ENCODE measurements at regions not wholly inside any gene's neighbourhood (a gene's known extent, or its start where the extent isn't known, plus 50 kb on each side); places are given as distances from the start of the nearest gene placed in this dataset.

DNA sequence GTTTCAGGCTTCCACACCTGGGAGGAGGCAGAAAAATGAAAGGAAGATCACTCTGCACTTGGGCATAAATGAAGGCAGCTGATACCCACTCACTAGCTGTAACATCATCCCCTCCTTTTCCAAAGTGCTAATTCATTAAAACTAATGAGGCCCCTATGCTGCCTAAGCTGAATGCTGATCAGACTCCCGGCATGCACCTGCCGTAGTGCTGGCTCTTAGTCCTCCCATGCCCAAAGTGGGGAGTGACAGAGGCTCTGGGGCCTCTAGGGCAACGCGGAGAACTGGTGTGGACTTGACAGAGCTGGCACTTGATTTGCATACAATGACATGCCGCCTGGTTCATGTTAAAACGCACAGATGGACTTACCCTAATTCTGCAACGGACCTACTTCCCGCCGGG is 96.5 kb upstream of the NCAM1 start:
- Histone ChIP-seq H3K4me3 (no peak overlapping the region), H3K27me3 (no peaks in the 10 kb centered on the region), H3K36me3 (no peaks in the 10 kb centered on the region), H3K9me3 (peaks cover 0 to 24% (median 0%) of the 10 kb centered on the region in 3 donors), H3K4me1 (no peaks in the 10 kb centered on the region), H3K27ac (no peak overlapping the region)
- TF ChIP-seq, protein P1, sequence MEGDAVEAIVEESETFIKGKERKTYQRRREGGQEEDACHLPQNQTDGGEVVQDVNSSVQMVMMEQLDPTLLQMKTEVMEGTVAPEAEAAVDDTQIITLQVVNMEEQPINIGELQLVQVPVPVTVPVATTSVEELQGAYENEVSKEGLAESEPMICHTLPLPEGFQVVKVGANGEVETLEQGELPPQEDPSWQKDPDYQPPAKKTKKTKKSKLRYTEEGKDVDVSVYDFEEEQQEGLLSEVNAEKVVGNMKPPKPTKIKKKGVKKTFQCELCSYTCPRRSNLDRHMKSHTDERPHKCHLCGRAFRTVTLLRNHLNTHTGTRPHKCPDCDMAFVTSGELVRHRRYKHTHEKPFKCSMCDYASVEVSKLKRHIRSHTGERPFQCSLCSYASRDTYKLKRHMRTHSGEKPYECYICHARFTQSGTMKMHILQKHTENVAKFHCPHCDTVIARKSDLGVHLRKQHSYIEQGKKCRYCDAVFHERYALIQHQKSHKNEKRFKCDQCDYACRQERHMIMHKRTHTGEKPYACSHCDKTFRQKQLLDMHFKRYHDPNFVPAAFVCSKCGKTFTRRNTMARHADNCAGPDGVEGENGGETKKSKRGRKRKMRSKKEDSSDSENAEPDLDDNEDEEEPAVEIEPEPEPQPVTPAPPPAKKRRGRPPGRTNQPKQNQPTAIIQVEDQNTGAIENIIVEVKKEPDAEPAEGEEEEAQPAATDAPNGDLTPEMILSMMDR (IDR thresholded peaks at IDR 0.05), result no peak
- no peak for TF ChIP-seq EP300 (IDR thresholded peaks at IDR 0.05)
- WGBS, 2 donors (ENCODE audit: low coverage in 1 of 2), result 89 to 92% methylated on average over 5 to 7 of the region's 9 CpGs
- ATAC-seq, result no peak

DNA sequence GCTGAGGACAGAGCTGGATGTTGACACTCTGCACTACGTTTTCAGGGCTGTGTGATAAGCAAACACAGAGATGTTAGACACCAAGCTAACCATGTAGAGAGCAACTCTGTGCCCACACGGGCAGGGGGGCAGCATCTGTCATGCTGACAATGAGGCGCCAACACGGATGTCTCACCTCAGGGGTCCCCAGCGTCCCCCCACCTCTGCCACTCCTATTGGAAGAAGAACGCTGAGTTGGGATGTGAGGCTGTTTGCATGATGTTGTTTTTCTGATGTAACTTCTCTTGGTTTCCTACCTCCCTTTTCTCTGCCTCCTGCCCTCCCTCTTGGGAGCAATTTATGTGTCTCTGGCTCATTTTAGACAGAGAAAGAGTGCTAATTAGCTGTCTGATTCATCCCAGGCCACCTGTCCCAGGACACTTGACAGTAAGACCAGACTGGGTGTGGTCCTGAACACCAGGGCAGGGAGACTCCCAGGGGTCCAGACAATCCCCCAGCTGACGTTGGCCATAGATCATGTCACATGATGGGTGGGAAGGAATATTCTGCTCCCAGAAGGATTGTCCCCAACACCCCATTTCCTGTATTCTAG is 89.2 kb upstream of the NCAM1 start:
- Histone ChIP-seq H3K27me3 (no peaks in the 10 kb centered on the region), H3K4me1 (no peaks in the 10 kb centered on the region), H3K9me3 (no peaks in the 10 kb centered on the region), H3K4me3 (no peak overlapping the region), H3K36me3 (no peaks in the 10 kb centered on the region), H3K27ac (no peak overlapping the region)
- 49 to 51% methylated on average over 7 of the region's 7 CpGs for WGBS, 2 donors (ENCODE audit: low coverage in 1 of 2)
- ATAC-seq, result no peak
- no peak for TF ChIP-seq POLR2AphosphoS5 (IDR thresholded peaks at IDR 0.05)
- TF ChIP-seq, protein P1 (IDR thresholded peaks at IDR 0.05), result no peak
- no peak for TF ChIP-seq EP300 (IDR thresholded peaks at IDR 0.05)
- no peak for TF ChIP-seq POLR2A (IDR thresholded peaks at IDR 0.05)

DNA sequence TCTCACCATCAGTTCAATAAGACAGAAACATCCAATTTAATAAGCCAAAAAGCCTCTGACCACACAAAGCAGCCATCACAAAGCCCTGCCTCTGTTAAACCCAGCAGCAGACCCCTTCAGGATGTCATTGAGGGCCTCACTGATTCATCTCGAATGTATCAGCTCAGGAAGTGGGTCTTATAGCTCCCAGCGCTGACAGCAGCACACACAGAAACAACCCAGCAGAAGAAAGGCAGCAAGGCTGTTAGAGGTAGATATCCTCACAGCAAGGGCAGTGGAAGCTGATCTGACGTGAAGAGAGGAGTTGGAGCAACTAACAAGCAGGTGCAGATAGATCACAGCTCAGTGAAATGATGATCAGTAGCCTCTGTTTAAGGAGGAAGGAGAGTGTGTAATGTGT is 86.2 kb upstream of the NCAM1 start:
- H3K4me1 ChIP-seq, result no peaks in the 10 kb centered on the region
- WGBS, 2 donors (ENCODE audit: low coverage in 1 of 2), result 89 to 90% methylated on average over 2 of the region's 3 CpGs
- TF ChIP-seq, protein P1 (IDR thresholded peaks at IDR 0.05), result no peak
- no peak for TF ChIP-seq POLR2AphosphoS5 (IDR thresholded peaks at IDR 0.05)
- TF ChIP-seq POLR2A (IDR thresholded peaks at IDR 0.05), result no peak
- no peak for TF ChIP-seq EP300 (IDR thresholded peaks at IDR 0.05)
- no peaks in the 10 kb centered on the region for H3K9me3 ChIP-seq
- H3K36me3 ChIP-seq, result no peaks in the 10 kb centered on the region
- H3K4me3 ChIP-seq, result no peak overlapping the region
- no peaks in the 10 kb centered on the region for H3K27me3 ChIP-seq
- ATAC-seq, result no peak
- no peak overlapping the region for H3K27ac ChIP-seq

GRCh38 chr11:112877581-112877980 is 83.6 kb upstream of the NCAM1 start:
- H3K36me3 ChIP-seq, result no peaks in the 10 kb centered on the region
- TF ChIP-seq, protein P1 (IDR thresholded peaks at IDR 0.05), result no peak
- no peak for TF ChIP-seq POLR2AphosphoS5 (IDR thresholded peaks at IDR 0.05)
- TF ChIP-seq POLR2A (IDR thresholded peaks at IDR 0.05), result no peak
- TF ChIP-seq EP300 (IDR thresholded peaks at IDR 0.05), result no peak
- ATAC-seq, result no peak
- no peaks in the 10 kb centered on the region for H3K9me3 ChIP-seq
- H3K4me1 ChIP-seq, result peaks cover 0 to 19% (median 0%) of the 10 kb centered on the region in 3 donors
- H3K27ac ChIP-seq, result no peak overlapping the region
- no peak overlapping the region for H3K4me3 ChIP-seq
- 56 to 74% methylated on average over 5 of the region's 11 CpGs for WGBS, 2 donors (ENCODE audit: low coverage in 1 of 2)
- H3K27me3 ChIP-seq, result no peaks in the 10 kb centered on the region

DNA sequence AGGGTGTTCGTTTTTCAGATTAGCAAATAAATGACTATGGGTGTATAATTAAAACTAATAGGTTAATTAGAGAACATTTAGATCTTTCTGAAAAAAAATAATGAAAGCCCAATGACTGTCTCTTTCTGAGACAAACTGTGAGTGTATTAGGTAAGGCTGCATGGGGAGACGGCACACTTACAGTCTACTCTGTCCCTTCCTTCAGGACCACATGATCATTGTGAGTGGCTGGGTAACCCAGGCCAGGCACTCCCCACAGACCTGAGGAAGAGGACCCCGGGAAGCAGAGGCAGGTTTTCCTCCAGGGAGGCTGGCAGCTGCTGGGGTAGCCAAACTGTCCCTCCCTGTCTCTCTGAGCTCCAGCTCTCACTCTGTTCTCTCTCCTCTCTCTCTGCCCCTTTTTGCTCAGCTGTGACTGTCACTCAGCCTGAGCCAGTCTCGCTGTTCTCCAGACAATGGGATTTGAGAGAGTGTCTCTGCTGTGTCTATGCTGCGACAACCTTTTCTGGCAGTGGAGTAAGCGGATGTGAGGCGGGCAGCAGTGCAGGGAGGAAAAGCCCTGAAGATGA is 83.1 kb upstream of the NCAM1 start:
- peaks cover 0 to 25% (median 0%) of the 10 kb centered on the region in 3 donors for H3K4me1 ChIP-seq
- H3K36me3 ChIP-seq, result no peaks in the 10 kb centered on the region
- no peak overlapping the region for H3K27ac ChIP-seq
- no peak overlapping the region for H3K4me3 ChIP-seq
- no peak for TF ChIP-seq EP300 (IDR thresholded peaks at IDR 0.05)
- TF ChIP-seq POLR2AphosphoS5 (IDR thresholded peaks at IDR 0.05), result no peak
- TF ChIP-seq, protein P1 (IDR thresholded peaks at IDR 0.05), result no peak
- TF ChIP-seq POLR2A (IDR thresholded peaks at IDR 0.05), result no peak
- 52 to 71% methylated on average over 3 of the region's 7 CpGs for WGBS, 2 donors (ENCODE audit: low coverage in 1 of 2)
- ATAC-seq, result no peak
- H3K27me3 ChIP-seq, result no peaks in the 10 kb centered on the region
- H3K9me3 ChIP-seq, result no peaks in the 10 kb centered on the region
